PC-3 (cell line): ENCODE measurements at regions not wholly inside any gene's neighbourhood (a gene's known extent, or its start where the extent isn't known, plus 50 kb on each side); places are given as distances from the start of the nearest gene placed in this dataset.

Experiments
- ATAC-seq: fragments of 200-7000 bp; cut with Tn5 transposase; 2 replicates; pipeline ENCODE4 v1.9.1; 2020; ENCODE audit warnings: mild to moderate bottlenecking, moderate library complexity
- BruUV-seq: library from RNA; stranded (reverse); fragments of 400-500 nt; replicated peaks from 2 replicates; lab custom pipeline; 2021; lab: Mats Ljungman, UMichigan
- CTCF ChIA-PET: fragments of 300-600 bp; sonication (Branson Sonifier 250); formaldehyde crosslinking; loops from one replicate; lab custom pipeline; 2022; ENCODE audit warnings: antibody characterized with exemption; lab: Charles Lee
- POLR2A ChIA-PET: fragments of 300-600 bp; sonication (Branson Sonifier 250); formaldehyde crosslinking; loops from one replicate; lab custom pipeline; 2022; ENCODE audit warnings: antibody characterized with exemption; ENCODE audit not compliant: unreplicated experiment; lab: Charles Lee
- DNase-seq: peaks from one replicate; pipeline ENCODE4 v3.0.0-alpha.2; 2015
- H2AFZ ChIP-seq: fragments of 300-600 bp; sonication (generic); 2 replicates; pipeline ENCODE4 v1.6.0; 2016; ENCODE audit warnings: antibody characterized with exemption, low read length
- H3F3A ChIP-seq: fragments of 300-600 bp; sonication (generic); one replicate; pipeline ENCODE4 v1.6.0; 2017; ENCODE audit warnings: antibody characterized with exemption, low read length, control low read depth, mild to moderate bottlenecking; ENCODE audit not compliant: unreplicated experiment
- H3K27ac ChIP-seq: fragments of 300-600 bp; sonication (generic); 2 replicates; pipeline ENCODE4 v1.5.1; 2016; ENCODE audit warnings: mild to moderate bottlenecking, low read length
- H3K27me3 ChIP-seq: fragments of 300-600 bp; sonication (generic); 2 replicates; pipeline ENCODE4 v1.6.1; 2016; ENCODE audit warnings: low read length, mixed read lengths
- H3K36me3 ChIP-seq: fragments of 300-600 bp; sonication (generic); 2 replicates; pipeline ENCODE4 v1.6.1; 2016; ENCODE audit warnings: low read depth, mixed run types, low read length, mixed read lengths
- H3K4me1 ChIP-seq: fragments of 300-600 bp; sonication (generic); 2 replicates; pipeline ENCODE4 v1.5.1; 2016; ENCODE audit warnings: low read length; ENCODE audit not compliant: insufficient read depth
- H3K4me2 ChIP-seq: fragments of 300-600 bp; sonication (generic); 2 replicates; pipeline ENCODE4 v1.6.0; 2016; ENCODE audit warnings: low read length
- H3K4me3 ChIP-seq: fragments of 300-600 bp; sonication (generic); 2 replicates; pipeline ENCODE4 v1.5.1; 2016; ENCODE audit warnings: mild to moderate bottlenecking, low read length, mixed read lengths
- H3K79me2 ChIP-seq: fragments of 300-600 bp; sonication (generic); 2 replicates; pipeline ENCODE4 v1.6.1; 2017; ENCODE audit warnings: low read length, mixed read lengths
- H3K9ac ChIP-seq: fragments of 300-600 bp; sonication (generic); 2 replicates; pipeline ENCODE4 v1.6.0; 2016; ENCODE audit warnings: mild to moderate bottlenecking, low read length
- H3K9me2 ChIP-seq: fragments of 300-600 bp; sonication (generic); replicated peaks from 2 replicates; pipeline ENCODE4 v1.6.1; 2016; ENCODE audit warnings: mixed run types, low read length, mixed read lengths
- H3K9me3 ChIP-seq: fragments of 300-600 bp; sonication (generic); 2 replicates; pipeline ENCODE4 v1.6.1; 2016; ENCODE audit warnings: low read length, mixed read lengths
- H4K20me1 ChIP-seq: fragments of 300-600 bp; sonication (generic); 2 replicates; pipeline ENCODE4 v1.6.1; 2016; ENCODE audit warnings: low read length, mixed read lengths
- EZH2 ChIP-seq: fragments of 300-600 bp; sonication (generic); IDR thresholded peaks from one replicate; pipeline ENCODE4 v1.6.1; 2017; ENCODE audit warnings: antibody characterized with exemption, mild to moderate bottlenecking, low read length; ENCODE audit not compliant: unreplicated experiment
- EZH2phosphoT487 ChIP-seq: fragments of 300-600 bp; sonication (generic); IDR thresholded peaks from 2 replicates; pipeline ENCODE4 v1.6.1; 2018; ENCODE audit warnings: mild to moderate bottlenecking, antibody characterized with exemption, low read length, borderline replicate concordance
- intact Hi-C: fragments of 100-400 bp; cut with micrococcal nuclease; formaldehyde crosslinking; loops from 2 replicates; pipeline ENCODE4 v1.9.0; 2023
- TF ChIP-seq, protein P1 (sequence below): fragments of 300-600 bp; sonication (generic); conservative IDR thresholded peaks from 2 replicates; pipeline ENCODE4 v1.5.1; 2017; ENCODE audit warnings: antibody characterized with exemption, low read depth, mild to moderate bottlenecking, low read length

GRCh38 chr9:73805111-73805510 is 653.4 kb downstream of the ANXA1 start:
- ChIA-PET CTCF (no interaction called here), POLR2A (no interaction called here)
- intact Hi-C loops = no loop called here
- H2AFZ ChIP-seq = no peak overlapping the region
- H3K9me3 ChIP-seq = no peaks in the 10 kb centered on the region
- H3K27ac ChIP-seq = no peak overlapping the region
- H3K79me2 ChIP-seq = no peaks in the 10 kb centered on the region
- H3K9me2 ChIP-seq = no peaks in the 10 kb centered on the region
- no TSS peak for BruUV-seq
- no peaks in the 10 kb centered on the region for H3K4me1 ChIP-seq
- no peaks in the 10 kb centered on the region for H3K27me3 ChIP-seq
- DNase-seq = no peak
- H3K36me3 ChIP-seq = no peaks in the 10 kb centered on the region
- H3K4me2 ChIP-seq = no peak overlapping the region
- no peak for ATAC-seq
- H3K9ac ChIP-seq = no peak overlapping the region
- TF ChIP-seq, protein P1, sequence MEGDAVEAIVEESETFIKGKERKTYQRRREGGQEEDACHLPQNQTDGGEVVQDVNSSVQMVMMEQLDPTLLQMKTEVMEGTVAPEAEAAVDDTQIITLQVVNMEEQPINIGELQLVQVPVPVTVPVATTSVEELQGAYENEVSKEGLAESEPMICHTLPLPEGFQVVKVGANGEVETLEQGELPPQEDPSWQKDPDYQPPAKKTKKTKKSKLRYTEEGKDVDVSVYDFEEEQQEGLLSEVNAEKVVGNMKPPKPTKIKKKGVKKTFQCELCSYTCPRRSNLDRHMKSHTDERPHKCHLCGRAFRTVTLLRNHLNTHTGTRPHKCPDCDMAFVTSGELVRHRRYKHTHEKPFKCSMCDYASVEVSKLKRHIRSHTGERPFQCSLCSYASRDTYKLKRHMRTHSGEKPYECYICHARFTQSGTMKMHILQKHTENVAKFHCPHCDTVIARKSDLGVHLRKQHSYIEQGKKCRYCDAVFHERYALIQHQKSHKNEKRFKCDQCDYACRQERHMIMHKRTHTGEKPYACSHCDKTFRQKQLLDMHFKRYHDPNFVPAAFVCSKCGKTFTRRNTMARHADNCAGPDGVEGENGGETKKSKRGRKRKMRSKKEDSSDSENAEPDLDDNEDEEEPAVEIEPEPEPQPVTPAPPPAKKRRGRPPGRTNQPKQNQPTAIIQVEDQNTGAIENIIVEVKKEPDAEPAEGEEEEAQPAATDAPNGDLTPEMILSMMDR = no peak
- no peak for TF ChIP-seq EZH2
- no peak for TF ChIP-seq EZH2phosphoT487
- no peaks in the 10 kb centered on the region for H3F3A ChIP-seq
- no peaks in the 10 kb centered on the region for H4K20me1 ChIP-seq
- H3K4me3 ChIP-seq = no peak overlapping the region

DNA sequence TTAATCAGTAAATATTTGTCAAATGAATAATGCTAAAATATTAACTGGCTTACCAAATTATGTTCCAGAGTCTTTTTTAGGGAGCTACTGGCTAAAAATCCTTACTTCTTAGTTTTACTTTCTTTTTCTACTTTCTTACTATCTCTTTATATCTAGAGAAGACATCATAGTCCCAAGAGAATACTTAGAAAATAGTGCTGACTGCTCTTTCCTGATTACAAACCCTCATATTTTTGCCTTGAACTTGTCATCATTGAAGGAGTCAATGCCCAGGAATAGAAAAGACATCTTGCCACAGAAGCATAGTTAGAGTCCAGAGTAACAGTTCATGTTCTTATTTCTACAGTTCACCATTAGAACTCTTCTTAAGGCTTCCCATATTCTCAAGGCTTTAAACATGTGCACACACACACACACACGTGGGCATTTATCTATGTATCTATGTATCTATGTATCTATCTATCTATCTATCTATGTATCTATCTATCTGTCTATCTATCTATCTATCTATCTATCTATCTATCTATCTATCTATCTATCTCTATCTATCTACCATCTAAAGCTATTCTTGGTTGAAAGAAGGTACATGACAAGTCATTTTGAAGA is 654.3 kb downstream of the ANXA1 start:
- H3K27me3 ChIP-seq = no peaks in the 10 kb centered on the region
- H3K36me3 ChIP-seq = no peaks in the 10 kb centered on the region
- no peak for ATAC-seq
- no peak for DNase-seq
- H3K9ac ChIP-seq = no peak overlapping the region
- no peaks in the 10 kb centered on the region for H3K4me1 ChIP-seq
- H4K20me1 ChIP-seq = no peaks in the 10 kb centered on the region
- ChIA-PET CTCF (no interaction called here), POLR2A (no interaction called here)
- no peaks in the 10 kb centered on the region for H3K9me2 ChIP-seq
- intact Hi-C loops = no loop called here
- H3K4me2 ChIP-seq = no peak overlapping the region
- no peak overlapping the region for H3K27ac ChIP-seq
- no TSS peak for BruUV-seq
- no peak for TF ChIP-seq EZH2phosphoT487
- TF ChIP-seq, protein P1 = no peak
- no peak for TF ChIP-seq EZH2
- no peaks in the 10 kb centered on the region for H3K9me3 ChIP-seq
- no peaks in the 10 kb centered on the region for H3F3A ChIP-seq
- no peaks in the 10 kb centered on the region for H3K79me2 ChIP-seq
- H3K4me3 ChIP-seq = no peak overlapping the region
- no peak overlapping the region for H2AFZ ChIP-seq

DNA sequence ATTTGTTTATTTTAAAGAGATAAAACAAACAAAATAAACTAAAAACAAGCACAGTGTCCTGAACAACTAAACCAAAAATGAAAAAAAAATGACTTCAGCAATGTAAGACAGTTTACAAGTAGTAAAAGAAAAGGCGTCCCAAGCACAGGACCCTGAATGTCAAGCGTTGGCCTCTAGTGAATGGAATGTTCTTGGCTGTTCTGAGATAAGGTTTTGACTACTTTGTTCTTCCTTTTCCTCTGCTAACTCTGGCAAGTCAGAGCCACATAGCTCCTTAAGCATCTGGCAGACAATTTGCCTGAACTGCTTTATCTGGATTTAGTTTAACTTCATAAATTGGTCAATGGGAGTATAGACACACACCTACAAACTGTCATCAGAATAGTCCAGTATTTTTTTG is 655.2 kb downstream of the ANXA1 start:
- no peaks in the 10 kb centered on the region for H3K4me1 ChIP-seq
- no peaks in the 10 kb centered on the region for H3K9me2 ChIP-seq
- ATAC-seq (no peak), DNase-seq (no peak)
- H3K79me2 ChIP-seq = no peaks in the 10 kb centered on the region
- H3K9me3 ChIP-seq = no peaks in the 10 kb centered on the region
- no peak overlapping the region for H2AFZ ChIP-seq
- TF ChIP-seq, protein P1 = no peak
- TF ChIP-seq EZH2 (no peak), EZH2phosphoT487 (no peak)
- H3F3A ChIP-seq = no peaks in the 10 kb centered on the region
- no peak overlapping the region for H3K27ac ChIP-seq
- no peak overlapping the region for H3K4me2 ChIP-seq
- no TSS peak for BruUV-seq
- ChIA-PET CTCF (no interaction called here), POLR2A (no interaction called here)
- intact Hi-C loops = no loop called here
- H4K20me1 ChIP-seq = no peaks in the 10 kb centered on the region
- no peak overlapping the region for H3K4me3 ChIP-seq
- no peak overlapping the region for H3K9ac ChIP-seq
- H3K27me3 ChIP-seq = no peaks in the 10 kb centered on the region
- no peaks in the 10 kb centered on the region for H3K36me3 ChIP-seq
